Peyer's patch (tissue), 4 donors: ENCODE measurements at regions not wholly inside any gene's neighbourhood (a gene's known extent, or its start where the extent isn't known, plus 50 kb on each side); places are given as distances from the start of the nearest gene placed in this dataset.

Experiments
- DNase-seq, 3 donors: peaks; one replicate each; pipeline ENCODE4 v3.0.0-alpha.2; 2017 to 2019
- H3K27ac ChIP-seq, 4 donors: fragments of 200-600 bp; sonication (generic); one replicate each; pipeline ENCODE4 v1.5.1; 2016 to 2019
- H3K27me3 ChIP-seq, 2 donors: fragments of 200-600 bp; sonication (generic); one replicate each; pipeline ENCODE4 v1.5.1; 2019
- H3K36me3 ChIP-seq, 3 donors: fragments of 200-600 bp; sonication (generic); one replicate each; pipeline ENCODE4 v1.5.1; 2016 to 2019
- H3K4me1 ChIP-seq, 4 donors: fragments of 200-600 bp; sonication (generic); one replicate each; pipeline ENCODE4 v1.5.1; 2016 to 2019
- H3K4me3 ChIP-seq, 4 donors: fragments of 200-600 bp; sonication (generic); 1 replicate in 3 of 4; 2 replicates in 1 of 4; pipeline ENCODE4 v1.5.1; 2016 to 2019; ENCODE audit warnings: mild to moderate bottlenecking in 1 of 4
- H3K9me3 ChIP-seq, 4 donors: fragments of 200-600 bp; sonication (generic); one replicate each; pipeline ENCODE4 v1.5.1; 2016 to 2019; ENCODE audit warnings: mild to moderate bottlenecking in 1 of 4
- POLR2A ChIP-seq, 2 donors: fragments of 450-650 bp; IDR thresholded peaks; one replicate each; pipeline ENCODE4 v1.5.1; 2017; ENCODE audit warnings: antibody characterized with exemption in 2 of 2, mild to moderate bottlenecking in 2 of 2, moderate library complexity in 2 of 2
- TF ChIP-seq, protein P1 (sequence below), 6 experiments: fragments of 450-650 bp in 4 of 6; fragments of 200-600 bp in 2 of 6; sonication (generic) in 1 of 6; IDR thresholded peaks; one replicate each; pipeline ENCODE4 v1.5.1; 2017 to 2019; ENCODE audit warnings: antibody characterized with exemption in 6 of 6, mild to moderate bottlenecking in 3 of 6, moderate library complexity in 1 of 6

DNA sequence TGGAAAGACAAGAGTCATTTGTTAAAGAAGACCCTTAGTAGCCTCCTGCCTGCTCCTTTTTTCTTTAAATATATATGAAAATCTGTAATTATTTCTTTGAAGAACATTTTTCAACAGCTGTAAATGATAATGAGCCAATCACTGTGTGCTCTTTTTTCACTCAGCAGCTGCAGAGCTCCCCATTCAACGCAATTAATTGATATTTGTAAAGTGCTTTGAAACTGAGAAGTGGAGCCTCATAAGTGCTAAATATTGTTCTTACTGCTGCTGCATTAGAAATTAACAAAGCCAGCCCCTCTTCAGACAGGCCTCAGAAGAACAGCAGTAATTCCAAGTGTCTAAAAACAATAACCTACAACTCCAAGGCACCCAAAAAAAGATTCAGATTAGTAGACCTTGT lies 224.3 kb downstream of the GXYLT1 start:
- H3K9me3 ChIP-seq: no peaks in the 10 kb centered on the region
- no peak for TF ChIP-seq POLR2A (IDR thresholded peaks at IDR 0.05)
- TF ChIP-seq, protein P1, sequence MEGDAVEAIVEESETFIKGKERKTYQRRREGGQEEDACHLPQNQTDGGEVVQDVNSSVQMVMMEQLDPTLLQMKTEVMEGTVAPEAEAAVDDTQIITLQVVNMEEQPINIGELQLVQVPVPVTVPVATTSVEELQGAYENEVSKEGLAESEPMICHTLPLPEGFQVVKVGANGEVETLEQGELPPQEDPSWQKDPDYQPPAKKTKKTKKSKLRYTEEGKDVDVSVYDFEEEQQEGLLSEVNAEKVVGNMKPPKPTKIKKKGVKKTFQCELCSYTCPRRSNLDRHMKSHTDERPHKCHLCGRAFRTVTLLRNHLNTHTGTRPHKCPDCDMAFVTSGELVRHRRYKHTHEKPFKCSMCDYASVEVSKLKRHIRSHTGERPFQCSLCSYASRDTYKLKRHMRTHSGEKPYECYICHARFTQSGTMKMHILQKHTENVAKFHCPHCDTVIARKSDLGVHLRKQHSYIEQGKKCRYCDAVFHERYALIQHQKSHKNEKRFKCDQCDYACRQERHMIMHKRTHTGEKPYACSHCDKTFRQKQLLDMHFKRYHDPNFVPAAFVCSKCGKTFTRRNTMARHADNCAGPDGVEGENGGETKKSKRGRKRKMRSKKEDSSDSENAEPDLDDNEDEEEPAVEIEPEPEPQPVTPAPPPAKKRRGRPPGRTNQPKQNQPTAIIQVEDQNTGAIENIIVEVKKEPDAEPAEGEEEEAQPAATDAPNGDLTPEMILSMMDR (IDR thresholded peaks at IDR 0.05): no peak
- H3K27me3 ChIP-seq: no peaks in the 10 kb centered on the region
- peaks cover 0 to 5% (median 0%) of the 10 kb centered on the region in 4 donors for H3K4me1 ChIP-seq
- H3K27ac ChIP-seq: no peak overlapping the region
- no peak for DNase-seq
- no peaks in the 10 kb centered on the region for H3K36me3 ChIP-seq
- H3K4me3 ChIP-seq: no peak overlapping the region

DNA sequence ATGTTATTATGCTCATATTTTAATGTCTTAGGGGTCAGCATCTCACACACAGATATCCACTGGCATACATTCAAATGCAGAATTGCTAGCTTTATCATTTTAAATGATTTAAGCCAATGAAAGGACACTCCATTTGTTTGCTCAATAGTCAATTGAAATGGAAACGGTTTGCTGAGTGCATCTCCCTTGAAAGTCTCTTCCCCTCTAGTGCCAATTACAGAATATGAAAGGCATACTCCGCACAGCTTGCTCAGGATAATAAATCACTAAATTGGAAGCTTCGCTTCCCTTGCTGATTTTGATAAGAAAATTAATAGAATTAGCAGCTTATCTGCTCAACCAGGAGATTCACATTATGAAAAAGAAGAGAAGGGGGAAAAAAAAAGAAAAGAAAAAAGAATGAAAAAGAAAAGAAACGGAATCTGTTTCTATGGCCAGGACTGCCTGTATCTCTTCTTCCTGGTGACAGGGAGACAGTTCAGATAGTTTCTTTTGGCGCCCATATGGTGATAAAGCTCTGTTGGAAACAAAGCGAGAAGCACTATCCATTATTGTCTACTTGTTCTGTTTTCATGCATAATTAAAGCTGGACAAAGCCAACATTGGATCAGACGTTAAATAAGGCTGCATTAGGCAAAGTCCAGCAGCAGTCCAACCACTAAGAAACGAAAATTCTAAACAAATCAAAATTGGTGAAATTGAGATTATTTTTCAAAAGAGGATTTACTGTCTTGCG lies 225.0 kb downstream of the GXYLT1 start:
- Histone ChIP-seq H3K27ac (no peak overlapping the region), H3K27me3 (no peaks in the 10 kb centered on the region), H3K36me3 (no peaks in the 10 kb centered on the region), H3K4me3 (no peak overlapping the region), H3K4me1 (peaks cover 0 to 5% (median 0%) of the 10 kb centered on the region in 4 donors), H3K9me3 (no peaks in the 10 kb centered on the region)
- DNase-seq: no peak
- TF ChIP-seq, protein P1 (IDR thresholded peaks at IDR 0.05): no peak
- no peak for TF ChIP-seq POLR2A (IDR thresholded peaks at IDR 0.05)

DNA sequence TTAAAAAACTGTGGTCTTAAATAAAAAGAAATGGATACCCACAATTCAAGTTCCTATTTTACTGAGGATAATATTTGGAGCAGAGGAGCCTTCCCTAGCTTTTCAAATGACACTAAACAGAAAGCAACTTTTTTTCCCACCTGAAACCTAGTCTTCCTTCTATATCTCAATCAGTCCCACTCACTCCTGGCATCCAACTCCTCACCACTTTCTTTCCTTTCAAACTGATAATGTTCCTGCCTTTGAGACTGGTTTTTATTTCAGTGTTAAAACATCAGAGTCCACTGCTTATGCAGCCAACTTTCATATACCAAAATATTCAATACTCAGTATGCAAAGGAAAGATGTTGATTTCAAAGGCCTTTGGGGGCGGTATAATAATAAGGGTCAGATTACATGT lies 225.6 kb downstream of the GXYLT1 start:
- Histone ChIP-seq H3K27me3 (no peaks in the 10 kb centered on the region), H3K4me3 (no peak overlapping the region), H3K27ac (no peak overlapping the region), H3K36me3 (no peaks in the 10 kb centered on the region), H3K9me3 (no peaks in the 10 kb centered on the region), H3K4me1 (peaks cover 0 to 5% (median 0%) of the 10 kb centered on the region in 4 donors)
- TF ChIP-seq, protein P1 (IDR thresholded peaks at IDR 0.05): no peak
- TF ChIP-seq POLR2A (IDR thresholded peaks at IDR 0.05): no peak
- no peak for DNase-seq

DNA sequence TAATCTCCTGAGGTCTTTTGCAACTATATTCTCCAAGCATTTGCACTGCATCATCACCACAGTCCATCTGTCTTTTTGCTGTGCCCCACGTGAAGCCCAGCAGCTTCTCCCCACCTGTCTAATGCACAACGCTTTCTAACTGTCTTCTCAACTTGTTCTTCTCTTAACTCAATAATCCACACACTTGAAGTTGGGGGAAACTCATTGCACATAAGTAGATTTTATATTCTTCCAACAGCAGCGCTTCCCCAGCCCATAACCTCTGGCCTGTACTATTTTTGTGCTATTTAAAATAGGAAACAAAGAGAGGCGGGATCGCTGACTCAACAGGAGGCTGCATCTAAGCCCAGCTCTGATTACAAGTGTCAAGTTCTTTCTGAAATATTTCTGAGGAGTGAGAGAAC lies 226.7 kb downstream of the GXYLT1 start:
- no peak overlapping the region for H3K4me3 ChIP-seq
- no peaks in the 10 kb centered on the region for H3K36me3 ChIP-seq
- H3K27me3 ChIP-seq: no peaks in the 10 kb centered on the region
- peaks cover 0 to 5% (median 0%) of the 10 kb centered on the region in 4 donors for H3K4me1 ChIP-seq
- no peak for DNase-seq
- no peak overlapping the region for H3K27ac ChIP-seq
- TF ChIP-seq, protein P1 (IDR thresholded peaks at IDR 0.05): no peak
- no peak for TF ChIP-seq POLR2A (IDR thresholded peaks at IDR 0.05)
- no peaks in the 10 kb centered on the region for H3K9me3 ChIP-seq

DNA sequence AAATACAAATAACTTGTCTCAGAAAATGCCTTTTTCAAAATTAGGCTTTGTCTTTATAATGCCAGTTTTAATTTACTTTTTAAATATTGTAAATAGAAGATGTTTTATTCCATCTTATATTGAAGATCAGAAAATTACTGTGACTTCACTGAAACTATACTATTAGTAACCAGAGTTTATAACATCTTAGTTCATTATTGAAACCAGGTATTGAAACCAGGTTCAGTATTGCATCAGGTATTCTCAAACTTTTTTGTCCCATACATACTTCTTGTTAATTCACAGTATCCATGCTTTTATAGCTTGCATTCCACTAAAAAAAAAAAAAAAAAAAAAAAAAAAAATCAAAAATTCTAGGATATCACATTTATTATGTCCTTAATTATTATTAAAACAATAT lies 227.5 kb downstream of the GXYLT1 start:
- TF ChIP-seq POLR2A (IDR thresholded peaks at IDR 0.05): no peak
- TF ChIP-seq, protein P1 (IDR thresholded peaks at IDR 0.05): no peak
- Histone ChIP-seq H3K36me3 (no peaks in the 10 kb centered on the region), H3K27me3 (no peaks in the 10 kb centered on the region), H3K27ac (no peak overlapping the region), H3K4me1 (peaks cover 0 to 5% (median 0%) of the 10 kb centered on the region in 4 donors), H3K4me3 (no peak overlapping the region), H3K9me3 (no peaks in the 10 kb centered on the region)
- no peak for DNase-seq
